ENCODE measurements at regions not wholly inside any gene's neighbourhood (a gene's known extent, or its start where the extent isn't known, plus 50 kb on each side); places are given as distances from the start of the nearest gene placed in this dataset.

DNA sequence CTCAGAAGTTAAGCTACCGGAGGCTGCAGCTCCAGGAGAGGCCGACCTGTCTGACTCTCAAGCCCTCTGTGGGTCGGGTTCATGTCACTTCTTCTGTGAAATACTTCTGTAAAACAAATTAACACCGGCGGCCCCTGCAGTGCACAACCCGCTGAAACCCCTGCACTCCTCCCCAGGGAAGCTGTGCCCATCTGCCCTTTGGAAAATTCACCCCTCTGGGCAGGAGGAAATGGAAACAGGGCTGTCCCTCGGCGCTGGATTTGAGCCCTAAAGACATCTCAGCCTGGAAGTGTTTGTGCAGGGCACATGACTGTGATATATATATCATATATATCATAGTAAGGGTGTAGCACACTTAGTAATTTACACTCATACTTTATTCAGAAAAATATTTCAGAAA, 415.3 kb downstream of the IRS2 start:
- 67 to 85% (median 75%) methylated on average over 8 of the region's 8 CpGs for WGBS, 3 donors
- Histone ChIP-seq H3K27ac (no peak overlapping the region), H3K4me1 (ENCODE audit: insufficient read depth) (no peaks in the 10 kb centered on the region), H3K27me3 (no peaks in the 10 kb centered on the region), H3K9me3 (no peaks in the 10 kb centered on the region), H3K4me3 (no peak overlapping the region), H3K36me3 (no peaks in the 10 kb centered on the region)
- DNase-seq = no peak
- TF ChIP-seq EP300 (IDR thresholded peaks at IDR 0.05) (no peak), POLR2A (IDR thresholded peaks at IDR 0.05) (no peak)
- TF ChIP-seq, protein P1, sequence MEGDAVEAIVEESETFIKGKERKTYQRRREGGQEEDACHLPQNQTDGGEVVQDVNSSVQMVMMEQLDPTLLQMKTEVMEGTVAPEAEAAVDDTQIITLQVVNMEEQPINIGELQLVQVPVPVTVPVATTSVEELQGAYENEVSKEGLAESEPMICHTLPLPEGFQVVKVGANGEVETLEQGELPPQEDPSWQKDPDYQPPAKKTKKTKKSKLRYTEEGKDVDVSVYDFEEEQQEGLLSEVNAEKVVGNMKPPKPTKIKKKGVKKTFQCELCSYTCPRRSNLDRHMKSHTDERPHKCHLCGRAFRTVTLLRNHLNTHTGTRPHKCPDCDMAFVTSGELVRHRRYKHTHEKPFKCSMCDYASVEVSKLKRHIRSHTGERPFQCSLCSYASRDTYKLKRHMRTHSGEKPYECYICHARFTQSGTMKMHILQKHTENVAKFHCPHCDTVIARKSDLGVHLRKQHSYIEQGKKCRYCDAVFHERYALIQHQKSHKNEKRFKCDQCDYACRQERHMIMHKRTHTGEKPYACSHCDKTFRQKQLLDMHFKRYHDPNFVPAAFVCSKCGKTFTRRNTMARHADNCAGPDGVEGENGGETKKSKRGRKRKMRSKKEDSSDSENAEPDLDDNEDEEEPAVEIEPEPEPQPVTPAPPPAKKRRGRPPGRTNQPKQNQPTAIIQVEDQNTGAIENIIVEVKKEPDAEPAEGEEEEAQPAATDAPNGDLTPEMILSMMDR (IDR thresholded peaks at IDR 0.05) = no peak
- intact Hi-C loops (cut with DNase I) = no loop called here

DNA sequence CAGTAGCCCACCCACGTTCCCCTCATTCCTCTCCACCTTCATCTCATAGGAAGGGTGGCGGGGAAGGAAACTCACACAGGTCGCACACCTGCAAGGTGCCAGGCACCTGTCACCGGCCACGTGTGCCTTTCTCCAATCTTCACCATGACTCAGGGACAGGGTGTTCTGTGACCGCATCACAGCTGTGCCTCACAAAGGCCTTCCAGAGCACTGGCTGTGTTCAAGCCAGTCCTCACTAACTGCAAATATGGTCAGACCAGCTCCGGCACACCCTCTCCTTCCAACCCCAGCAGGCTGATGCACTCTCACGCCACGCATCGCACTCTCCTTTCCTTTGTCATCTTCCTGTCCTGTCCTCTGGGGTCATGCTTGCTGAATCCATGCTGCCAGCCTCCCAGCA, 415.9 kb downstream of the IRS2 start:
- TF ChIP-seq, protein P1 (IDR thresholded peaks at IDR 0.05) = no peak
- TF ChIP-seq EP300 (IDR thresholded peaks at IDR 0.05) = no peak
- no peak for TF ChIP-seq POLR2A (IDR thresholded peaks at IDR 0.05)
- no peak for DNase-seq
- Histone ChIP-seq H3K36me3 (no peaks in the 10 kb centered on the region), H3K27ac (no peak overlapping the region), H3K9me3 (no peaks in the 10 kb centered on the region), H3K27me3 (no peaks in the 10 kb centered on the region), H3K4me3 (no peak overlapping the region), H3K4me1 (ENCODE audit: insufficient read depth) (no peaks in the 10 kb centered on the region)
- WGBS, 3 donors = 94 to 96% (median 96%) methylated on average over 10 of the region's 10 CpGs
- intact Hi-C loops (cut with DNase I) = no loop called here

DNA sequence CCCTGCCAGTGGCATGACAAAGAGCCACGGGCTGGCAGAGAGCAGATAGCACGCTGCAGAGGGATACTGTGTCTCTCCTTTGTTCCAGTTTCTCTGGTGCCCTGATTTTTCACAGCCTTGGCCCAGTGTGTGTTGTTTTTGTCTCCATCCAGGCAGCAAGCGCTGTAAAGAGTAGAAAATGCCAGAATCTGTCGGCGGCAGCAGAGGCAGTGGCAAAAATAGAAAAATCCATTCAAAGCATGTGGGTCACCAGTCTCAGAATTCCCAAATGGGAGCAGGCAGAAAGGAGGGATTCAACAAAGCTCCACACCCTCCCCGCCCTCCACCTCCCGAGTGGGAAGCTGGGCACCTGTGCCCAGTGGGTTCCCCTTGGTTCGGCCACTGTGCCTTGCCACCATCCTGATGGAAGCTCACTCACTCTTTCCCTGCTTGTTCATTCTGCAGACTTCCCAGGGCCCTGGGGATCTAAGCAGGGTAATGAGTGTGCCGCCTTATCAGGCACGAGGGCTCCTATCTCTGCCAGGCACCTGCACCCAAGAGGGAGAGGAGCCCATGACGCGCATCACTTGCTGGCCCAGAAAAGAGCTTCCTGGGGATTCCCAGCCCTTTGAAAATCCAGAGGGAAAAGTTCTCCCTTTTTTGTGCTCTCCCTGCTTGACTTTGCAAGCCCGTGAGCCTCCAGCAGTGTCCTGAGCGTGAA, 416.9 kb downstream of the IRS2 start:
- no peaks in the 10 kb centered on the region for H3K4me1 ChIP-seq (ENCODE audit: insufficient read depth)
- no peaks in the 10 kb centered on the region for H3K9me3 ChIP-seq
- H3K27me3 ChIP-seq = no peaks in the 10 kb centered on the region
- WGBS, 3 donors = 55 to 65% (median 62%) methylated on average over 14 of the region's 14 CpGs
- H3K4me3 ChIP-seq = no peak overlapping the region
- no peak overlapping the region for H3K27ac ChIP-seq
- DNase-seq = no peak
- H3K36me3 ChIP-seq = no peaks in the 10 kb centered on the region
- TF ChIP-seq EP300 (IDR thresholded peaks at IDR 0.05) (no peak), POLR2A (IDR thresholded peaks at IDR 0.05) (no peak)
- TF ChIP-seq, protein P1 (IDR thresholded peaks at IDR 0.05) = no peak
- intact Hi-C loops (cut with DNase I) = no loop called here

DNA sequence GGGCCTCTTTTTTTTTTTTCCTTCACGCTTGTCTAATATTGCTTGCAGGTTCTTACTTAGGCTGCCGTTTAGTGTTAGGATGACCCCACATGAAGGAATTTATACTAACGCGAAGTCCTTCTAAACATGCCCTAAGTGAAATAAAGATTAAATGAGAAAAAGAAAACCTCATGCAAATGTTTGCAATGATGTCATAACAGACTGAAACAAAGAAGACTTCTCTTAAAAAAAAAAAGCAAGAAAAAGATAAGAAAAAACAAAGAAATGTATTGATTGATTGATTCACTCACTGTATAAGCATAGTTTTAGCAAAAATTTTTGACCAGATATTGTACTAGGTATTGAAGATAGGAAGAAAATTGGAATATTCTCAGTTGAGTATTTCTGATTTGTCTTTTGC, 418.2 kb downstream of the IRS2 start:
- Histone ChIP-seq H3K4me1 (ENCODE audit: insufficient read depth) (no peaks in the 10 kb centered on the region), H3K36me3 (no peaks in the 10 kb centered on the region), H3K27me3 (no peaks in the 10 kb centered on the region), H3K9me3 (no peaks in the 10 kb centered on the region), H3K4me3 (no peak overlapping the region), H3K27ac (no peak overlapping the region)
- TF ChIP-seq EP300 (IDR thresholded peaks at IDR 0.05) (no peak), POLR2A (IDR thresholded peaks at IDR 0.05) (no peak)
- TF ChIP-seq, protein P1 (IDR thresholded peaks at IDR 0.05) = no peak
- 84 to 89% (median 87%) methylated on average over 4 of the region's 4 CpGs for WGBS, 3 donors
- intact Hi-C loops (cut with DNase I) = no loop called here
- DNase-seq = no peak
